AG09309 (cell line): ENCODE measurements at regions not wholly inside any gene's neighbourhood (a gene's known extent, or its start where the extent isn't known, plus 50 kb on each side); places are given as distances from the start of the nearest gene placed in this dataset.

ENCODE experiments used
- DNase-seq: peaks from one replicate; pipeline ENCODE4 v3.0.0-alpha.2; 2010; ENCODE audit warnings: low read depth
- H3K4me3 ChIP-seq: 2 replicates; pipeline ENCODE4 v1.5.1; 2011; ENCODE audit warnings: mild to moderate bottlenecking, low read depth, low read length, moderate library complexity; ENCODE audit not compliant: control insufficient read depth
- TF ChIP-seq, protein P1 (sequence below): IDR thresholded peaks from 2 replicates; pipeline ENCODE4 v1.5.1; 2011; ENCODE audit warnings: mild to moderate bottlenecking, low read depth, low read length, inconsistent platforms; ENCODE audit not compliant: insufficient read depth, control insufficient read depth; ENCODE audit errors: missing control alignments

DNA sequence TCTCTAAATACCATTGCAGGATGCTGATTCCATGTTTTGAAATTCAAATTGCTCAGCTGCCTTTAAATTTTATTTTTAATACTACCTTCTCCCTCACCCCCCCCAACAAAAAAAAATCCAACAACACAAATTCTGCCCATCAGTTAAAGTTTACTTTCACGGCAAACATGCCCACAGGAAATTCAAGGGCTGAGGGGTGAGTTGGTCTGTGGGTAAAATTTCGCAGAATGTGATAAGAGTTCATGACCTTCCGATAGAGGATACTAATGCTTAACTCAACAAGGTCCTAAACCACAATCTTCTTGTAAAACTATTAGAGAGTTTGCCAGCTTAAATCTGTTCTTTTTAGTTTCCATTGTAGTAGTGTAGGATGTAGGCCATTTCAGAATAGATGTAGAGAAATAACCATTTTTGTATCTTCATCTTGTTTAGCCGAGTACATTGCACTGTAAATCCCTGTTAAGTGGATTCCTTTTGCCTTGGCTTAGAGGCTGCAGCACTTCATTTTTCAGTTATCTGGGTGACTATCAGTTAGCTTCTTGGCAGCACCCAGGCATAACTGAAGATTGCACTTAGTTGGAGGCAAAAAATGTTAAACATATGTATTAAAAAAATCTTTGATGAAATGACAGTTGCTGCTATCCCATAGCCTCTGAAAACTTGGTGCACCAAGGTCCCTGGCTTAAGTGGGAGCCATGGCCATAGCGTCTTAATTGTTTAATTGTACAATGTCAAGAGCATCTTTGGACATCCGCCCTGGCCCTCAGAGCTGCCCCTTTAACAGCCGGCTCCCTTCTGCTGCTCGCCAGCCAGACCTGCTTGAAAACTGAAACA, 232.3 kb downstream of the HAUS1 start:
- TF ChIP-seq, protein P1, sequence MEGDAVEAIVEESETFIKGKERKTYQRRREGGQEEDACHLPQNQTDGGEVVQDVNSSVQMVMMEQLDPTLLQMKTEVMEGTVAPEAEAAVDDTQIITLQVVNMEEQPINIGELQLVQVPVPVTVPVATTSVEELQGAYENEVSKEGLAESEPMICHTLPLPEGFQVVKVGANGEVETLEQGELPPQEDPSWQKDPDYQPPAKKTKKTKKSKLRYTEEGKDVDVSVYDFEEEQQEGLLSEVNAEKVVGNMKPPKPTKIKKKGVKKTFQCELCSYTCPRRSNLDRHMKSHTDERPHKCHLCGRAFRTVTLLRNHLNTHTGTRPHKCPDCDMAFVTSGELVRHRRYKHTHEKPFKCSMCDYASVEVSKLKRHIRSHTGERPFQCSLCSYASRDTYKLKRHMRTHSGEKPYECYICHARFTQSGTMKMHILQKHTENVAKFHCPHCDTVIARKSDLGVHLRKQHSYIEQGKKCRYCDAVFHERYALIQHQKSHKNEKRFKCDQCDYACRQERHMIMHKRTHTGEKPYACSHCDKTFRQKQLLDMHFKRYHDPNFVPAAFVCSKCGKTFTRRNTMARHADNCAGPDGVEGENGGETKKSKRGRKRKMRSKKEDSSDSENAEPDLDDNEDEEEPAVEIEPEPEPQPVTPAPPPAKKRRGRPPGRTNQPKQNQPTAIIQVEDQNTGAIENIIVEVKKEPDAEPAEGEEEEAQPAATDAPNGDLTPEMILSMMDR = no peak
- H3K4me3 ChIP-seq = no peak overlapping the region
- no peak for DNase-seq

DNA sequence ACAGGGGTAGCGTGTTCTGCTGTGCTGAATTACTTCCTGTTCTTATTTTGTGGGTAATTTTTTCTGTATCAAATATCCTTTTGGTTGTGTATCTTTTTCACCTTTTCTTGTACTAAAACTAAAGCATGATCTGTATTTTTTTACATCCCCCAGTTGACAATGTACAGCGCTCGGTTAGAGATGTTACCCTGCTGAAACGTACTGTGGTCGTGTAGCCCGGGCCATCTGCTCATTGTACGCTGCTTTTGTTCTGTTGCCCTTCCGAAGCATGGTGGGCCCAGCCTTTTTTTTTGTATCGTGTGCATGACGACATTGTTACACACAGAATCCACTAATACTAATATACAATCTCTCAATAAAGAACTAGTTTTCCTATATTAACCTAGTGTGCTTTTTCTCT, 233.1 kb downstream of the HAUS1 start:
- no peak overlapping the region for H3K4me3 ChIP-seq
- TF ChIP-seq, protein P1 = no peak
- DNase-seq = no peak

DNA sequence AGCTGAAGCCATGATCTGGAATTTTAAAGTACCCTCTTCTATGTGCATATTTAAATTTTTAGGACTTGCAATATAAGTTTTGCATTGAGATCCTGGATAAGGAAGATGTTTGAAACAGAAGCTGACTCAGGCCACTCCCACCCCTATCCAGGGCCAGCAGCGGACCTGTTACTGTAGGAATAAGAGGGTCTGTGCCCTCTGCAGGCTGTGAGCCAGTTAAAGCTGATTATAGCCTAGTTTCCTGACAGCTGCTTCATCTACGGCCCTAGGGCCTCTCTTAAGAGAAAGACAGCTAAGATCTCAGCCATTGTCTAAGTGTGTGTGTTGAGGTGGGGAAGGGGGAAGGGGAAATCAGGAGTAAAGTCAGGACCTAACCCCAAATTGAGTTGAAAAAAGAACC, 234.0 kb downstream of the HAUS1 start:
- H3K4me3 ChIP-seq = no peak overlapping the region
- DNase-seq = no peak
- TF ChIP-seq, protein P1 = no peak

DNA sequence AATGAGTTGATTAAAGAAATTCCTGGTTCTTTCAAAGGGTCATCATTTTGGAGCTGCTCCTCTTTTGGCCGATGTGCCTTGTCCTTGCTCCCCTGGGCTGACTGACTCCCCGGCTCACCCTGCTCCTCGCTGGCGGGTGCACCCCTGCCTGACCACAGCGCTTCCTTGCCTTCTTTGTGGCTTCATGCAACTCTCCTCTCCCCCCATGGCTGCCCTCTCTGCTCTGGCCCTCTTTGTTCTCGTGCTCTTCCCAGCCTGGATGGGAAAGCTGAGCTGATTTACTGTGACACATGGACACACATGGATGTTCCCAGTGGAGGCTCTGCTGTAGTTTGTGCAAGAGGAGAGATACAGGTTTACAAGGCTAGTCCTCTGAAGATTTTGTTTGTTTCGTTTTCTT, 234.6 kb downstream of the HAUS1 start:
- H3K4me3 ChIP-seq = no peak overlapping the region
- no peak for DNase-seq
- TF ChIP-seq, protein P1 = no peak

DNA sequence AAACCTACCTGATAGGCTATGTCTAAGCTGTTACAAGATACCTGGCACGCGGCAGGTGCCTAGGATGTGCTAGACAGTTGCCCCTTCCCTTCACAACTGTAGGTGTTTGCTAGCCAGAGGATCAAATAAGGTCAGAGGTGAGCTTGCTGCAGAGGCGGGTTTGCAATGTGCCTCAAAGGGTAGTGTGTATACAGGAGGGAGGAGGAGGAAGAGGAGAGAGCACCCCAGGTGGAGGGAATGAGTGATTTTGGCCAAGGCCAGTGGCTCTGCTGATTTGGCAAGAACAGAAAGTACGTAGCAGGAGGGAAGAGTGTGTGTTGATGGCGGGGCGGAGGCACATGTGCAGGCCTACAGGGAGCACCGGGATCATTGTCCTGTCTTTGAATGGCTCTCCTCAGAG, 236.5 kb downstream of the HAUS1 start:
- H3K4me3 ChIP-seq = no peak overlapping the region
- DNase-seq = no peak
- TF ChIP-seq, protein P1 = no peak

DNA sequence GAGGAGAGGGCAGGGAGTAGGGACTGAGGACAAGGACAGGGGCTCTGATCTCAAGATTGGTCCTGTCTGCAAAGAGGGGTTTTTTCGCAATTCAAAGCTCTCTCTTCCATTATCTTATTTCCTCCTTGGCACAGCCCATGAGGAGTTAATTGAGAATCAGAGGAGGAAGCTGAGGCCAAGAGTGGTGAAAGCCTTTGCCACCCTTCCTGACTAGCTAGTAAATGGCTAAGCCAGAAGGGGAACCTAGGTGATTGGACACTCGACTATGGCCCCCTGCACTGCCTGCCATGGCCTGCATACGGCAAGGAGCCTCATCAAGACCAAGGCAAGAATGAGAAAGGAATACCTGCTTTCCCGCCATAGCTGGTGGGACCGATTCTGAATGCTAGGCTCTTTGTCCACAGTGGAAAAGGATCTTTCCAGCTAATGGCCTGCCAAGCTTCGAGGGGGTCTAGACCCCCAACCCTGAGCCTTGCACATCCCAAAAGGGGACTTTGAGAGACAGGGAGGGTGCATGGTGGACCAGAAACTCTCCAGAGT, 237.9 kb downstream of the HAUS1 start:
- TF ChIP-seq, protein P1 = no peak
- DNase-seq = no peak
- no peak overlapping the region for H3K4me3 ChIP-seq
